ENCODE measurements at regions not wholly inside any gene's neighbourhood (a gene's known extent, or its start where the extent isn't known, plus 50 kb on each side); places are given as distances from the start of the nearest gene placed in this dataset.

- Histone ChIP-seq H3K23me2 (ENCODE audit: insufficient read length, low read depth, low read length, poor library complexity, severe bottlenecking) (no peaks in the 10 kb centered on the region), H2BK15ac (ENCODE audit: low read depth, low read length) (no peak overlapping the region), H3K4me1 (ENCODE audit: insufficient read depth, low read length) (no peaks in the 10 kb centered on the region), H2BK120ac (ENCODE audit: low read depth, low read length, poor library complexity, severe bottlenecking) (no peak overlapping the region), H3K56ac (ENCODE audit: insufficient read length, low read depth, low read length) (no peak overlapping the region), H3K14ac (ENCODE audit: insufficient read depth, low read length) (no peak overlapping the region), H2BK5ac (ENCODE audit: insufficient read length, low read length) (no peak overlapping the region), H3K9me3 (ENCODE audit: control insufficient read depth, low read depth, low read length) (no peaks in the 10 kb centered on the region), H2BK12ac (ENCODE audit: insufficient read length, low read depth, low read length) (no peak overlapping the region), H3K79me2 (ENCODE audit: insufficient read depth, low read length) (no peaks in the 10 kb centered on the region), H2AFZ (ENCODE audit: low read length) (no peak overlapping the region), H4K8ac (replicated peaks; ENCODE audit: insufficient read length, low read depth, low read length) (no peak overlapping the region), H3K23ac (ENCODE audit: insufficient read length, low read depth, low read length) (no peak overlapping the region), H3K79me1 (ENCODE audit: insufficient read depth, low read depth, low read length, poor library complexity, severe bottlenecking) (no peaks in the 10 kb centered on the region), H3K9ac (ENCODE audit: extremely low read depth, insufficient read length, low read length) (no peak overlapping the region), H3K4me2 (ENCODE audit: insufficient read depth, insufficient read length, low read length) (no peak overlapping the region), H4K91ac (ENCODE audit: insufficient read length, low read depth, low read length) (no peak overlapping the region), H2AK5ac (ENCODE audit: insufficient read length, low read length) (no peak overlapping the region), H3T11ph (ENCODE audit: low read length) (no peak overlapping the region), H3K4ac (ENCODE audit: low read depth, low read length) (no peak overlapping the region), H2BK20ac (ENCODE audit: low read depth, low read length, poor library complexity, severe bottlenecking) (no peak overlapping the region), H3K27ac (ENCODE audit: insufficient read length, low read depth, low read length) (no peak overlapping the region), H3K18ac (ENCODE audit: insufficient read length, low read depth, low read length) (no peak overlapping the region), H4K5ac (ENCODE audit: insufficient read length, low read depth, low read length) (no peak overlapping the region), H4K20me1 (ENCODE audit: control insufficient read depth, insufficient read depth, insufficient read length) (no peaks in the 10 kb centered on the region), H3K27me3 (ENCODE audit: insufficient read depth, low read length) (no peaks in the 10 kb centered on the region)
- Mint-ChIP-seq H3K36me3 (ENCODE audit: insufficient read depth in 1 of 3, low read depth in 3 of 3) (no peaks in the 10 kb centered on the region), H3K9me3 (no peaks in the 10 kb centered on the region), H3K27ac (no peak overlapping the region), H3K4me1 (peaks cover 7 to 8% of the 10 kb centered on the region in 2 experiments; a peak in 3 of 4 replicates), H3K4me3 (no peak overlapping the region), H3K27me3 (ENCODE audit: low read depth) (no peaks in the 10 kb centered on the region)
- WGBS (ENCODE audit: extremely low coverage, insufficient read length, low lambda C conversion rate): no CpG with 5 or more reads among the region's 3 CpGs
- DNase-seq: peak; percentile 74
- peak; percentile 89 for TF ChIP-seq CTCF (conservative IDR thresholded peaks at IDR 0.05)
Measured at GRCh38 chr21:31580866-31581276, 78.6 kb upstream of the SOD1 start.
